Loucy (cell line): ENCODE measurements at regions not wholly inside any gene's neighbourhood (a gene's known extent, or its start where the extent isn't known, plus 50 kb on each side); places are given as distances from the start of the nearest gene placed in this dataset.

Experiments
- H2AFZ ChIP-seq: fragments of 200-600 bp; sonication (generic); 2 replicates; pipeline ENCODE4 v1.6.0; 2016; ENCODE audit warnings: antibody characterized with exemption, mild to moderate bottlenecking, low read length, moderate library complexity
- H3F3A ChIP-seq: fragments of 200-600 bp; 2 replicates; pipeline ENCODE4 v1.6.0; 2016; ENCODE audit warnings: antibody characterized with exemption, low read depth, mild to moderate bottlenecking
- H3K27me3 ChIP-seq: fragments of 200-600 bp; sonication (generic); 2 replicates; pipeline ENCODE4 v1.6.1; 2014; ENCODE audit warnings: low read length, mild to moderate bottlenecking; ENCODE audit not compliant: insufficient read depth, poor library complexity, severe bottlenecking
- H3K36me3 ChIP-seq: fragments of 200-600 bp; sonication (generic); 2 replicates; pipeline ENCODE4 v1.6.1; 2016; ENCODE audit warnings: low read length; ENCODE audit not compliant: insufficient read depth
- H3K4me1 ChIP-seq: fragments of 200-600 bp; sonication (generic); 2 replicates; pipeline ENCODE4 v1.5.1; 2014; ENCODE audit warnings: low read length, mild to moderate bottlenecking; ENCODE audit not compliant: insufficient read depth, poor library complexity, severe bottlenecking
- H3K4me2 ChIP-seq: fragments of 200-600 bp; sonication (generic); 2 replicates; pipeline ENCODE4 v1.6.0; 2014; ENCODE audit warnings: antibody characterized with exemption, low read length, low read depth, mild to moderate bottlenecking; ENCODE audit not compliant: poor library complexity, severe bottlenecking
- H3K4me3 ChIP-seq: fragments of 200-600 bp; sonication (generic); 2 replicates; pipeline ENCODE4 v1.5.1; 2014; ENCODE audit warnings: low read length, mild to moderate bottlenecking, mixed read lengths; ENCODE audit not compliant: poor library complexity, severe bottlenecking
- H3K79me2 ChIP-seq: fragments of 200-600 bp; sonication (generic); 2 replicates; pipeline ENCODE4 v1.6.1; 2014; ENCODE audit warnings: low read length; ENCODE audit not compliant: insufficient read depth
- H3K9ac ChIP-seq: fragments of 200-600 bp; sonication (generic); 2 replicates; pipeline ENCODE4 v1.6.0; 2014; ENCODE audit warnings: mild to moderate bottlenecking, low read depth, low read length, moderate library complexity; ENCODE audit not compliant: poor library complexity, severe bottlenecking
- H3K9me2 ChIP-seq: fragments of 200-600 bp; sonication (generic); replicated peaks from 2 replicates; pipeline ENCODE4 v1.6.1; 2016; ENCODE audit warnings: low read depth, low read length, mixed read lengths
- H3K9me3 ChIP-seq: fragments of 200-600 bp; sonication (generic); 2 replicates; pipeline ENCODE4 v1.6.1; 2014; ENCODE audit warnings: mild to moderate bottlenecking, antibody characterized with exemption, low read length, low read depth; ENCODE audit not compliant: insufficient read depth
- H4K20me1 ChIP-seq: fragments of 200-600 bp; sonication (generic); 2 replicates; pipeline ENCODE4 v1.6.0; 2014; ENCODE audit warnings: antibody characterized with exemption, low read length, mild to moderate bottlenecking; ENCODE audit not compliant: insufficient read depth, poor library complexity, severe bottlenecking
- CTCF ChIP-seq: fragments of 200-600 bp; sonication (generic); conservative IDR thresholded peaks from 2 replicates; pipeline ENCODE4 v1.5.1; 2014; ENCODE audit warnings: mild to moderate bottlenecking, antibody characterized with exemption, low read length
- EZH2phosphoT487 ChIP-seq: fragments of 200-600 bp; IDR thresholded peaks from 2 replicates; pipeline ENCODE4 v1.6.1; 2018; ENCODE audit warnings: antibody characterized with exemption, mild to moderate bottlenecking, moderate library complexity, borderline replicate concordance

DNA sequence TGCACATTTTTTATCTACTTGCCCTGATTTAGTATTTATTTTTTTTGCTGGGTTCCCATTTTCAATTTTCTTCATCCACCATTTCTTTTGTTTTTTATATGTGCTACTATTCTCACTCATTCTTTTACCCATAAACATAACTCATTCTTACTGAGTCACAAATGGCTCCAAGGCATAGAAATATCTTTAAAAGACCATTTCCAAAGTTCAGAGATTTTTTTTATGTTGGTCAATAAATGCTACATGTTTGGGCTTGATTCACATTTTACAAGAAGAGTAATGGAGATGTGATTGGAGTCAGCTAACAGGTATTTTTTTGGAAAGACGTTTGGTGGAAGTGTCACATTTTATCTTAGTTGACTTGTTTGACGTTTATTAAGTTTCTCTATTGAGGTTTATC, 1303.2 kb upstream of the LRRTM3 start:
- Histone ChIP-seq H3K4me3 (no peak overlapping the region), H3K9ac (no peak overlapping the region), H3K36me3 (no peaks in the 10 kb centered on the region), H3F3A (no peaks in the 10 kb centered on the region), H3K4me2 (no peak overlapping the region), H3K9me3 (no peaks in the 10 kb centered on the region; the same call in 1 of the 2 replicates), H3K79me2 (no peaks in the 10 kb centered on the region), H3K27me3 (no peaks in the 10 kb centered on the region), H3K4me1 (no peaks in the 10 kb centered on the region), H2AFZ (no peak overlapping the region), H4K20me1 (no peaks in the 10 kb centered on the region), H3K9me2 (no peaks in the 10 kb centered on the region)
- TF ChIP-seq CTCF (no peak), EZH2phosphoT487 (no peak)

DNA sequence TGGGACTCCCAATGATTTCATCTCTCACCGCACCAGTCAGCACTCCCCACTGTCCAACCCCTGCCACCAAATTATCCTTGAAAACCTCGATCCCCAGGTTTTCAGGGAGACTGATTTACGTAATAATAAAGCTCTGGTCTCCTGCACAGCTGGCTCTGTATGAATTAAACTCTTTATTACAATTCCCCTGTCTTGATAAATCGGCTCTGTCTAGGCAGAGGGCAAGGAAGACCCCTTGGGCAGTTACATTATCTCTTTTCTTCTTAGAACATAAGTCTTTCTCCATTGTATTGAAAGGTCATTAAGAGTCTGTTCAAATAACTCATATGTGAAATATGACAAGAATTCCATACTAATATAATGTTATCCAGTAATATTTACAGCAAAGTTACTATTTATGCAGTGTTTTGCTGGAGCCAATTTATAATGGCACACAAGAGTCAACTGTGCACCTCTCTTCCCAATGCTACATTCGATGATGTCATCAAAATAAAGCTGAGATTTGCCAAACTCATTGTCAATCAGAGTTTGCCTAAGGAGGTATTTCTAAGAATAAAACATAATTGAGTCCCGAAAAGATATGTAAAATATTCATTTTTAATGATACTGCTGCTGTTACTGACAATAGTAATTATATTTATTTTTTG, 1297.2 kb upstream of the LRRTM3 start:
- no peak overlapping the region for H2AFZ ChIP-seq
- no peaks in the 10 kb centered on the region for H3K4me1 ChIP-seq
- no peaks in the 10 kb centered on the region for H3K36me3 ChIP-seq
- H4K20me1 ChIP-seq: no peaks in the 10 kb centered on the region
- no peak for TF ChIP-seq EZH2phosphoT487
- TF ChIP-seq CTCF: no peak
- H3K27me3 ChIP-seq: no peaks in the 10 kb centered on the region
- H3F3A ChIP-seq: no peaks in the 10 kb centered on the region
- no peak overlapping the region for H3K4me3 ChIP-seq
- H3K9me3 ChIP-seq: no peaks in the 10 kb centered on the region
- H3K79me2 ChIP-seq: no peaks in the 10 kb centered on the region
- H3K9ac ChIP-seq: no peak overlapping the region
- no peaks in the 10 kb centered on the region for H3K9me2 ChIP-seq
- H3K4me2 ChIP-seq: no peak overlapping the region

DNA sequence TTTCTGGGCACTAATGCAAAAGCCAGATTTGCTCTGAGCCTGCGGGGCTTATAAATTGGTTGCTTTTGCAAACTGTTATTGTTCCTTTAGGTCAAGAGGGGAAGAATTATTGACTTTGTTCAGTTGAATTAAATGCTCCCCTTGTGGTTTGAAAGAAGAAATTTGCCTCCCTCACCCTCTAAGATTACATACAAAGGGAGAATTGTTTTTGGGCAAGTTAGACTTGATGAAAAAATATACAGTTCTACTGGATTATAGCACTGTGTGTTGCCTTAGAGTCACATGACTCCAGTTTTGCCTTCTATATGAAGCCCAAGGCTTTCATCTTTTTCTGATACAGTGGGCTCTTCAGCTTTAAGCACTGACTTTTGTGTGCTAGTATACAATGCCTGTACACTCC, 1265.8 kb upstream of the LRRTM3 start:
- no peak overlapping the region for H3K4me2 ChIP-seq
- no peaks in the 10 kb centered on the region for H4K20me1 ChIP-seq
- no peaks in the 10 kb centered on the region for H3K36me3 ChIP-seq
- no peaks in the 10 kb centered on the region for H3K79me2 ChIP-seq
- no peak overlapping the region for H3K9ac ChIP-seq
- H2AFZ ChIP-seq: no peak overlapping the region
- no peaks in the 10 kb centered on the region for H3K4me1 ChIP-seq
- no peaks in the 10 kb centered on the region for H3F3A ChIP-seq
- no peak overlapping the region for H3K4me3 ChIP-seq
- no peaks in the 10 kb centered on the region for H3K9me3 ChIP-seq
- TF ChIP-seq EZH2phosphoT487: no peak
- TF ChIP-seq CTCF: no peak
- no peaks in the 10 kb centered on the region for H3K9me2 ChIP-seq
- H3K27me3 ChIP-seq: no peaks in the 10 kb centered on the region
